ENCODE measurements at regions not wholly inside any gene's neighbourhood (a gene's known extent, or its start where the extent isn't known, plus 50 kb on each side); places are given as distances from the start of the nearest gene placed in this dataset.
"Not testable (repeated sequence)": the region's sequence is repeated elsewhere in the genome, so short reads cannot be mapped to it uniquely, and the experiment has no call there.

DNA sequence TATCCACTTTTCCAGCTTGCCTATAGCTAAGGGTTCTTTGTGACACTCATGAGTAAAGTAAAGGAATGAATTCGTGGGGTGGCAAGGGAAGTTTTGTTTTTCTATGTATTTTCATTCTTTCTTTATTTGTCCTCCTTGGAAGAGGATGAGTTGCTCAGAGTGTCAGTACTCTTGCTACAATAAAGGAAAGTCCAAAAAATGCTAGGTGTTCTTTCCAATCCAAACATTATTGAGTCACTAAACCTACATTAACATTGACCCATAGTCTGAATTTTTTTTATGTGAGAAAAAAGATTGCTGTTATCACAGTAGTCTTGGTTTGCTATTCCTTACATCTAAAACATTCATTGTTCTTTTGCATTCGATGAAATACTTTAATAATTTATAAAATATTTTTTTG is 959.9 kb upstream of the ADGRL4 start:
- DNase-seq: no peak

DNA sequence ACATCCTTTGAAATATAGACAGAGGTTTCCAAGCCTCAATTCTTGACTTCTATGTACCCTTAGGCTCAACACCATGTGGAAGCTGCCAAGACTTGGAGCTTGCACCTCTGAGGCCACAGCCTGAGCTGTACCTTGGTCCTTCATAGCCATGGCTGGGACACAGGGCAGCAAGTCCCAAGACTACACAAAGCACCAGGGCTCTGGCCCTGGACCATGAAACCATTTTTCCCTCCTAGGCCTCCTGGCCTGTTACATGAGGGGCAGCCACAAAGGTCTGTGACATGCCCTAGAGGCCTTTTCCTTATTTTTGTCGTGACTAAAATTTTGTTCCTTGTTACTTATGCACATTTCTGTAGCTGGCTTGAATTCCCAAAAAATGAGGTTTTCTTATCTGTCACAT is 953.1 kb upstream of the ADGRL4 start:
- DNase-seq: no peak

DNA sequence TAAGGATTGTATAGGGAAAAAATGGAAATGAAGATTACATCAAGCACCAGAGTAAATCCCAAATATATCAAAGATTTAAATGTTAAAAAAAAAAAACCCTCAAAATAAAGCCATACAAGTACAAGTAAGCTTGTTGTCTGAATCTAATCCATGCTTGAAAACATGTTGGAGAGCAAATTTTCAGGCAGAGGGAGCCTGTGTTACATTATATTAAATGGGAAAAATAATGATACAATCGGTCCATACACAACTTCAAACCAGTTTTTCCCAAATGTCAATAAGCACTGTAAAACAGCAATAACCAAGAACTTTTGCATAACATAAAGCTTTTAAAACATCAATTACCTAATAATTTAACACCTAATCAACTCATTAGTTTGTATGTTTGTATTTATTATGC is 949.4 kb upstream of the ADGRL4 start:
- no peak for DNase-seq

DNA sequence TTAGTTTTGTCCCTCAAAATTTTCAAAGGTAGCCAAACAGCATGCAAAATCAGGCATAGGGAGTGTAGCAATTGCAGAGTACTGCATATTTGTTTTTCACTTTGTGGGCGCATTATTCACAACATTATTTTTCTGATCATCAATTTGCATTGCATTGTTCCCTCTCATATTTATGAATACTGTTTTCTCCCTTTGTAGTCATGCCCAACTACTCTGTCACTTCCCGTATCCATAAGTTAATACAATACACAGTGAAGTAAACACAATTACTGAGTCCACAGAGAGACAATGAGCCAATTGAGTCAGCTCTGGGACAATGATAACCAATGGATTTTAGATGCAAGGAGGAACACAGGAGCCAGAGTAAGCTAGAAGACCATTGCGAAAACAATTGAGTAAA is 944.0 kb upstream of the ADGRL4 start:
- DNase-seq: no peak

- no peak for DNase-seq
Measured at GRCh38 chr1:79945391-79945790, 938.9 kb upstream of the ADGRL4 start.

- DNase-seq: no peak
Measured at GRCh38 chr1:79929356-79929755, 922.8 kb upstream of the ADGRL4 start.

DNA sequence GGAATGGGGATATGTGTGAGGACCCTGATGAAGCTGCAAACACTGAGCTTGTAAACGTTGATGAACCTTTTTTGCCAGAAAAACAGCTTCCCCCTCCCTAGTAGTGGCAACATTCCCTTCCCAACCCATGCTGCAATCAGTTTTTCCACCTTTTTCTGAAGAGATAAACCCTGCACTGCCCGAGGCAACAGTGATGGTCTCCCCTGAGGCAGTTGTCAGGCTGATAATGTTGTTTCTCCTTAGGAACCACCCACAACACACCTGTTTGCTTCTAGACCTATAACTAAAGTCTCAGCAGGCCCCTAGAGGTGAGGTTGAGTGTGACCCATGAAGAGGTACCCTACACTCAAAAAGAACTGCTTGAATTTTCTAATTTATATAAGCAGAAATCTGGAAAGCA is 922.4 kb upstream of the ADGRL4 start:
- DNase-seq: no peak

DNA sequence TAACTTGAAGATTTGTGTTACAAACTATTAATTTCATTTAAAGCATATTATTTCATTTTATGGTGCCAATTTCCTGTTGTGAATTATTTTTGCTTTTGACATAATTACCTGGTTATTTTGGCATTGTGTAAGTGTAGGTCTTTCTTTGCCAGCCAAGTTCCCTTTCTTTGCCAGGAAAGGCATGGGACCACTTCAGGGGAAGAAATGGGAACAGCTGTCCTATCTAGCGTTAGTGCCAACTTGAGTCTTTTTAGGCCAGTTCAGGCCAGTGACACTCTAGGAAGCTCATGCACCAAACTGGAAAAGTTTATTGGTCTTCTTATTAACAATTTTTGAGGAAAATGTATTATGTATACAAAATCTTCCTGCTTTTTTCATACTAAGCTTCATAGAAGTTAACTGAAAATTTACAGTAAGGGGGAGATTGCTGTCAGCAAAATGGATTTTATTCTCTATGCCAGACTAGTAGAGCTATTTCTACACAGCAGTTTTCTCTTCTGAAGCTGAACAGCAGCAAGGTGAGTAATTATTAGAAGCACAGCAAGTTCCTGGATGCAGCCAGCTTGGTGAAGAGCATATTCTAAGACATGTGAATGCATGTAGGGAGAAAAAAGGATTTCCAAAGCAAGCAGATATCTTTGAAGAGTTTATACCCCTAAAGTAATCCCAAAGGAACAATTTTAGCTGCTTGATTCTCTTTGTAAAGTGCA is 914.6 kb upstream of the ADGRL4 start:
- DNase-seq: no peak

- no peak for DNase-seq
Measured at GRCh38 chr1:79914896-79915295, 908.4 kb upstream of the ADGRL4 start.

- no peak for DNase-seq
Measured at GRCh38 chr1:79912813-79913212, 906.3 kb upstream of the ADGRL4 start.

DNA sequence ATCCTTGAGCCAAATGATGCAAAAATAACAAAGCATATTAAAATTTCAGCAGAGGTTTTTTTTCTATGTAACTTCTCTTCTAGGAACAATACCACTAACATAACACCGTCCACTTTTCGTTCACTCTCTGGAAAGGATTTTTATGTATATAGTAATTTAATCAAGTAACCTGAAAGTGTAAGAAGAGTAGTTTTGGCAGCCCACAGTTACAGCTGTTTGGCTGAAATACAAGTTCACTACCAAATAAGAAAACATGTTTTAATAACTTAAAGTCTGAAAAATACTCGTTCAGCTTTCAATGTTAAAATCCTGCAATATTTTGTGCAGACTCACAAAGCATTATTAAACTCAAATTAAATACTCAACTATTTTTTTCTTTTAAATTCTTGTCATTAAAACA is 896.8 kb upstream of the ADGRL4 start:
- no peak for DNase-seq

GRCh38 chr1:79902418-79902817 is 895.9 kb upstream of the ADGRL4 start:
- no peak for DNase-seq

DNA sequence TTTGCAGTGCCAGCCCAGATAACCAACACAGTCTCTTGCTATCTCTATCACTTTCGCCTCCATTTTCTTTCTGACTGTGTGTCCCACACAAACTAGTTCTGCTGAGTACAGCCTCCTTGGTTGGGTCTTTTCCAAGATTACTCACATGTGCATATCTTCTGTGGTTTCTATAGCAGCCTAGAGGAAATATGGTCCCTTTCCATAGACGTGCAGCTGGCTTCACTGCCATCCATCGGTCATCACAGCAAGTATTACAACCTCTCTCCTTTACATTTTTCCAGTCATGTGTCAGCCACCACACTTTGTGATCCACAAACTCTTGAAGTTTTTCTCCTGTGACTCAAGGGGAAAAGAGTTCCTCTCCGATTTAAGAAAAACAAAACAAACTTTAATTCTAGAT is 893.4 kb upstream of the ADGRL4 start:
- no peak for DNase-seq

- DNase-seq: no peak
Measured at GRCh38 chr1:79896140-79896539, 889.6 kb upstream of the ADGRL4 start.

DNA sequence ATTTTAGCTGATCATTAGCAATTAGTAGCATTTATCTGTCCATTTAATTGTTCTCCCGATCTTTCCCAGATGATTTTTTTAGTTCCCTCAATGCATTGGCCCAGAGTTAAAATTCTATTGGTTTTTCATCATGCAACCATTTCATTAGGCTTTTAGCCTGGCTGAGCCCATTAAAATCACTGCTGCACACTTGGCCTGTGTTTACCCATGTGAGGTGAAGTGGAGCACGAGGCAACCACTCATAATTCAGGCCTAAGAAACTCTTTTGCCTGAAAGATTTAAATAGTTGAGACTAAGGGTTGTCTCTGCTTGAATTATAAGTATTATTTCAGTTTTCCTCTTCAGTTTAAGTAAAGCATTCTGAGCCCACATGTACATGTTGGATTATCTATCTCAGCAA is 889.0 kb upstream of the ADGRL4 start:
- DNase-seq: no peak

DNA sequence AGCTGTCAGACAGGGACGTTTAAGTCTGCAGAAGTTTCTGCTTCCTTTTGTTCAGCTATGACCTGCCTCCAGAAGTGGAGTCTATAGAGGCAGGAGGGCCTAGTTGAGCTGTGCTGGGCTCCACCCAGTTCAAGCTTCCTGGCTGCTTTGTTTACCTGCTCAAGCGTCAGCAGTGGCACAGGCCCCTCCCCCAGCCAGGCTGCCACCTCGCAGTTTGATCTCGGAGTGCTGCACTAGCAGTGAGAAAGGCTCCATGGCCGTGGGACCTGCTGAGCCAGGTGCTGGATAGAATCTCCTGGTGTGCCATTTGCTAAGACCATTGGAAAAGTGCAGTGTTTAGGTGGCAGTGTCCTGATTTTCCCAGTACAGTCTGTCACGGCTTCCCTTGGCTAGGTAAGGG is 887.6 kb upstream of the ADGRL4 start:
- not testable (repeated sequence) for DNase-seq

- DNase-seq: no peak
Measured at GRCh38 chr1:79887059-79887458, 880.5 kb upstream of the ADGRL4 start.

- DNase-seq: no peak
Measured at GRCh38 chr1:79885101-79885500, 878.6 kb upstream of the ADGRL4 start.

DNA sequence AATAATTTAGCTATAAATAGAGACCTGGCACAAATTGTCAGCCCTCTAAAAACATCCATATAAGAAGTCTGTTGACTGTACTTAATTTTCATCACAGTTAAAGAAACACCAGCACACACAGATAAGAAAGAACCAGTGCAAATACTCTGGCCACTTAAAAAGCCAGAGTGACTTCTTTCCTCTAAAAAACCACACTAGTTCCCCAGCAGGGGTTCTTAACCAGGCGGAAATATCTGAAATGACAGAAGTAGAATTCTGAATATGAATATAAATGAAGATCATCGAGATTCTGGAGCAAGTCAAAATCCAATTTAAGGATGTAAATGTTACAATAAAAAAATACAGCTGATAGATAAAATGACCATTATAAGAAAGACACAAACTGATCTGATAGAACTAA is 870.6 kb upstream of the ADGRL4 start:
- no peak for DNase-seq

GRCh38 chr1:79875187-79875586 is 868.7 kb upstream of the ADGRL4 start:
- no peak for DNase-seq

- DNase-seq: no peak
Measured at GRCh38 chr1:79874289-79874688, 867.8 kb upstream of the ADGRL4 start.

- no peak for DNase-seq
Measured at GRCh38 chr1:79859212-79859948, 852.9 kb upstream of the ADGRL4 start.

DNA sequence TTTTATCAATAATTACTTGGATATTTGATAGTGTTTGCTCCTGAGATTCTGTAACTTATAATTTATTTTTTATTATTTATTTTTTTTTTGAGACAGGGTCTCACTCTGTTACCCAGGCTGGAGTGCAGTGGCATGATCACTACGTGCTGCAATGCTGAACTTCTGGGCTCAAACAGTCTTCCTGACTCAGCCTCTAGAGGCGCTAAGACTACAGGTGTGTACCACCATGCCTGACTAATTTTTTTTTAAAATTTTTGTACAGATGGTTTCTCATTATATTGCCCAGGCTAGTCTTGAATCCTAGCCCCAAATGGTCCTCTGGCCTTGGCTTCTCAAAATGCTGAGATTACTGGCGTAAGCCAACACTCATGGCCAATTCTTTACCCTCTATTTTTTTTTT is 845.5 kb upstream of the ADGRL4 start:
- DNase-seq: no peak

GRCh38 chr1:79849388-79849787 is 842.9 kb upstream of the ADGRL4 start:
- no peak for DNase-seq

GRCh38 chr1:79848316-79848715 is 841.8 kb upstream of the ADGRL4 start:
- no peak for DNase-seq
